H9 (cell line): ENCODE measurements at regions not wholly inside any gene's neighbourhood (a gene's known extent, or its start where the extent isn't known, plus 50 kb on each side); places are given as distances from the start of the nearest gene placed in this dataset.

ENCODE experiments used
- DNase-seq: peaks from one replicate; pipeline ENCODE4 v3.0.0-alpha.2; 2017
- H2AFZ ChIP-seq: one replicate; pipeline ENCODE4 v1.6.1; 2013; ENCODE audit warnings: mild to moderate bottlenecking, low read length, control low read depth, moderate library complexity
- H2AK5ac ChIP-seq: 2 replicates; pipeline ENCODE4 v1.6.1; 2013; ENCODE audit warnings: low read length, control low read depth, mixed read lengths; ENCODE audit not compliant: insufficient read length
- H2BK120ac ChIP-seq: one replicate; pipeline ENCODE4 v1.6.1; 2013; ENCODE audit warnings: low read depth, mild to moderate bottlenecking, low read length, control low read depth, inconsistent platforms; ENCODE audit not compliant: poor library complexity, severe bottlenecking
- H2BK12ac ChIP-seq: 2 replicates; pipeline ENCODE4 v1.6.1; 2013; ENCODE audit warnings: low read length, control low read depth, mixed read lengths, low read depth; ENCODE audit not compliant: insufficient read length
- H2BK15ac ChIP-seq: 2 replicates; pipeline ENCODE4 v1.6.1; 2013; ENCODE audit warnings: low read depth, low read length, control low read depth
- H2BK20ac ChIP-seq: one replicate; pipeline ENCODE4 v1.6.1; 2013; ENCODE audit warnings: low read depth, mild to moderate bottlenecking, low read length, control low read depth, inconsistent platforms; ENCODE audit not compliant: poor library complexity, severe bottlenecking
- H2BK5ac ChIP-seq: 2 replicates; pipeline ENCODE4 v1.6.1; 2013; ENCODE audit warnings: low read length, control low read depth, mixed read lengths; ENCODE audit not compliant: insufficient read length
- H3K14ac ChIP-seq: 2 replicates; pipeline ENCODE4 v1.6.1; 2013; ENCODE audit warnings: low read length, control low read depth; ENCODE audit not compliant: insufficient read depth
- H3K18ac ChIP-seq: 2 replicates; pipeline ENCODE4 v1.6.1; 2013; ENCODE audit warnings: low read depth, mild to moderate bottlenecking, mixed read lengths, low read length, control low read depth; ENCODE audit not compliant: insufficient read length
- H3K23ac ChIP-seq: 2 replicates; pipeline ENCODE4 v1.6.1; 2013; ENCODE audit warnings: low read length, control low read depth, mixed read lengths, low read depth; ENCODE audit not compliant: insufficient read length
- H3K23me2 ChIP-seq: 2 replicates; pipeline ENCODE4 v1.6.1; 2013; ENCODE audit warnings: low read depth, mild to moderate bottlenecking, mixed read lengths, low read length, control low read depth; ENCODE audit not compliant: insufficient read length, poor library complexity, severe bottlenecking
- H3K27ac ChIP-seq: 2 replicates; pipeline ENCODE4 v1.5.1; 2013; ENCODE audit warnings: low read length, control low read depth, mixed read lengths, low read depth; ENCODE audit not compliant: insufficient read length
- H3K27me3 ChIP-seq: 2 replicates; pipeline ENCODE4 v1.6.1; 2013; ENCODE audit warnings: low read length, control low read depth, inconsistent platforms; ENCODE audit not compliant: insufficient read depth
- H3K4ac ChIP-seq: 2 replicates; pipeline ENCODE4 v1.6.1; 2013; ENCODE audit warnings: low read depth, mild to moderate bottlenecking, control low read depth, inconsistent platforms, low read length, moderate library complexity
- H3K4me1 ChIP-seq: 2 replicates; pipeline ENCODE4 v1.6.1; 2013; ENCODE audit warnings: low read length, control low read depth, inconsistent platforms; ENCODE audit not compliant: insufficient read depth
- H3K4me2 ChIP-seq: 2 replicates; pipeline ENCODE4 v1.6.1; 2013; ENCODE audit warnings: low read length, control low read depth, mixed read lengths; ENCODE audit not compliant: insufficient read length, insufficient read depth
- H3K56ac ChIP-seq: 2 replicates; pipeline ENCODE4 v1.6.1; 2013; ENCODE audit warnings: low read depth, mild to moderate bottlenecking, mixed read lengths, low read length, control low read depth; ENCODE audit not compliant: insufficient read length
- H3K79me1 ChIP-seq: 2 replicates; pipeline ENCODE4 v1.6.1; 2013; ENCODE audit warnings: low read depth, mild to moderate bottlenecking, moderate library complexity, low read length, control low read depth, inconsistent platforms; ENCODE audit not compliant: insufficient read depth, poor library complexity, severe bottlenecking
- H3K79me2 ChIP-seq: 2 replicates; pipeline ENCODE4 v1.6.1; 2013; ENCODE audit warnings: low read length, control low read depth, inconsistent platforms; ENCODE audit not compliant: insufficient read depth
- H3K9ac ChIP-seq: 2 replicates; pipeline ENCODE4 v1.6.1; 2013; ENCODE audit warnings: low read length, control low read depth, mixed read lengths; ENCODE audit not compliant: insufficient read length; ENCODE audit errors: extremely low read depth
- H3K9me3 ChIP-seq: one replicate; pipeline ENCODE4 v1.6.1; 2013; ENCODE audit warnings: low read depth, low read length, inconsistent platforms; ENCODE audit not compliant: control insufficient read depth
- H3T11ph ChIP-seq: one replicate; pipeline ENCODE4 v1.6.1; 2013; ENCODE audit warnings: mild to moderate bottlenecking, low read length, control low read depth, inconsistent platforms
- H4K20me1 ChIP-seq: one replicate; pipeline ENCODE4 v1.6.1; 2013; ENCODE audit not compliant: control insufficient read depth, insufficient read length, insufficient read depth
- H4K5ac ChIP-seq: 2 replicates; pipeline ENCODE4 v1.6.1; 2013; ENCODE audit warnings: low read depth, mild to moderate bottlenecking, mixed read lengths, low read length, control low read depth; ENCODE audit not compliant: insufficient read length
- H4K8ac ChIP-seq: replicated peaks from 2 replicates; pipeline ENCODE4 v1.6.1; 2013; ENCODE audit warnings: low read length, control low read depth, mixed read lengths, low read depth; ENCODE audit not compliant: insufficient read length
- H4K91ac ChIP-seq: 2 replicates; pipeline ENCODE4 v1.6.1; 2013; ENCODE audit warnings: low read depth, mild to moderate bottlenecking, moderate library complexity, mixed read lengths, low read length, control low read depth; ENCODE audit not compliant: insufficient read length
- H3K27ac Mint-ChIP-seq, 3 experiments: 2 replicates in 2 of 3; 3 replicates in 1 of 3; pipeline ENCODE4 v1.8.0; 2020 to 2021; ENCODE audit warnings: mixed read lengths in 3 of 3, mild to moderate bottlenecking in 1 of 3, moderate library complexity in 1 of 3
- H3K27me3 Mint-ChIP-seq: 2 replicates; pipeline ENCODE4 v1.8.0; 2021; ENCODE audit warnings: low read depth, mild to moderate bottlenecking, moderate library complexity, mixed read lengths
- H3K36me3 Mint-ChIP-seq, 3 experiments: 2 replicates in 2 of 3; 3 replicates in 1 of 3; pipeline ENCODE4 v1.8.0; 2020 to 2021; ENCODE audit warnings: low read depth in 3 of 3, mixed read lengths in 3 of 3; ENCODE audit not compliant: insufficient read depth in 1 of 3
- H3K4me1 Mint-ChIP-seq, 2 experiments: 2 replicates each; pipeline ENCODE4 v1.8.0; 2020; ENCODE audit warnings: mixed read lengths in 2 of 2
- H3K4me3 Mint-ChIP-seq, 2 experiments: 2 replicates in 1 of 2; 3 replicates in 1 of 2; pipeline ENCODE4 v1.8.0; 2020 to 2021; ENCODE audit warnings: mild to moderate bottlenecking in 2 of 2, mixed read lengths in 2 of 2, moderate library complexity in 1 of 2
- H3K9me3 Mint-ChIP-seq, 2 experiments: 2 replicates in 1 of 2; 3 replicates in 1 of 2; pipeline ENCODE4 v1.8.0; 2020; ENCODE audit warnings: mild to moderate bottlenecking in 2 of 2, mixed read lengths in 2 of 2, moderate library complexity in 1 of 2
- WGBS: extraction: QIAGEN DNeasy Blood & Tissue Kit; methylation state at CpG from one replicate; pipeline ENCODE4 v1.1.7; 2013; ENCODE audit warnings: missing lambda C conversion rate, low lambda C conversion rate, mixed read lengths; ENCODE audit not compliant: insufficient read length; ENCODE audit errors: extremely low coverage; 5-methylcytosine and 5-hydroxymethylcytosine counted together
- TF ChIP-seq, protein P1 (sequence below): fragments of 200-600 bp; sonication (generic); conservative IDR thresholded peaks from 3 replicates; pipeline ENCODE4 v1.8.0; 2021; ENCODE audit warnings: antibody characterized with exemption, mild to moderate bottlenecking

DNA sequence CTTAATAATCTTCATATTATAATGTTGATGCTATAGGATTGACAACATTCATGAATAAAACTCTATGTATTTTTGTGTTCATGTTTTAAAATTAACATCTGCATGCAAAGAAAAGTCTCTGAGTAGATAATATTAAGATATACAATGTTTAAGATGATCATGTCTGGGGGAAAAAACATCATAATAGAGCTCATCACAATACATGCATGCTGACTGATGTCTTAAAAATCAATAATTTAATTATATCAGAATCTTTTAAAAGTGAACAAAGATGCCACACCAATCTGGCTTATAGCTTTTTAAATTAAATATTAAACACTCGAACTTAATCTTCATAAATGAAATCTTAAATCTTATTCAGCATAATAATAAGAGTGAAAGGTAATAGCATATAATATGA lies 933.9 kb upstream of the MIR17HG start:
- no peak overlapping the region for H2BK5ac ChIP-seq
- H3K18ac ChIP-seq = no peak overlapping the region
- no peak overlapping the region for H3K14ac ChIP-seq
- H2AK5ac ChIP-seq = no peak overlapping the region
- H4K91ac ChIP-seq = no peak overlapping the region
- no peak overlapping the region for H2BK12ac ChIP-seq
- H2BK15ac ChIP-seq = no peak overlapping the region
- no peaks in the 10 kb centered on the region for H3K27me3 ChIP-seq
- H3K23ac ChIP-seq = no peak overlapping the region
- H3K4ac ChIP-seq = no peak overlapping the region
- no peak overlapping the region for H3K9ac ChIP-seq
- Mint-ChIP-seq H3K4me1 (peaks cover 15 to 21% of the 10 kb centered on the region in 2 experiments), H3K27ac (no peak overlapping the region), H3K27me3 (no peaks in the 10 kb centered on the region), H3K9me3 (no peaks in the 10 kb centered on the region), H3K36me3 (no peaks in the 10 kb centered on the region), H3K4me3 (no peak overlapping the region)
- no peaks in the 10 kb centered on the region for H3K9me3 ChIP-seq
- no peak overlapping the region for H2BK20ac ChIP-seq
- no peak overlapping the region for H2BK120ac ChIP-seq
- TF ChIP-seq, protein P1, sequence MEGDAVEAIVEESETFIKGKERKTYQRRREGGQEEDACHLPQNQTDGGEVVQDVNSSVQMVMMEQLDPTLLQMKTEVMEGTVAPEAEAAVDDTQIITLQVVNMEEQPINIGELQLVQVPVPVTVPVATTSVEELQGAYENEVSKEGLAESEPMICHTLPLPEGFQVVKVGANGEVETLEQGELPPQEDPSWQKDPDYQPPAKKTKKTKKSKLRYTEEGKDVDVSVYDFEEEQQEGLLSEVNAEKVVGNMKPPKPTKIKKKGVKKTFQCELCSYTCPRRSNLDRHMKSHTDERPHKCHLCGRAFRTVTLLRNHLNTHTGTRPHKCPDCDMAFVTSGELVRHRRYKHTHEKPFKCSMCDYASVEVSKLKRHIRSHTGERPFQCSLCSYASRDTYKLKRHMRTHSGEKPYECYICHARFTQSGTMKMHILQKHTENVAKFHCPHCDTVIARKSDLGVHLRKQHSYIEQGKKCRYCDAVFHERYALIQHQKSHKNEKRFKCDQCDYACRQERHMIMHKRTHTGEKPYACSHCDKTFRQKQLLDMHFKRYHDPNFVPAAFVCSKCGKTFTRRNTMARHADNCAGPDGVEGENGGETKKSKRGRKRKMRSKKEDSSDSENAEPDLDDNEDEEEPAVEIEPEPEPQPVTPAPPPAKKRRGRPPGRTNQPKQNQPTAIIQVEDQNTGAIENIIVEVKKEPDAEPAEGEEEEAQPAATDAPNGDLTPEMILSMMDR = no peak
- H3K56ac ChIP-seq = no peak overlapping the region
- no peak overlapping the region for H4K5ac ChIP-seq
- no peak overlapping the region for H3K27ac ChIP-seq
- no peak overlapping the region for H4K8ac ChIP-seq
- no CpG with 5 or more reads among the region's 1 CpG for WGBS
- DNase-seq = no peak
- H3K4me2 ChIP-seq = no peak overlapping the region
- H3K4me1 ChIP-seq = no peaks in the 10 kb centered on the region
- H2AFZ ChIP-seq = no peak overlapping the region
- H3T11ph ChIP-seq = no peak overlapping the region
- H3K79me2 ChIP-seq = no peaks in the 10 kb centered on the region
- no peaks in the 10 kb centered on the region for H3K23me2 ChIP-seq
- H4K20me1 ChIP-seq = no peaks in the 10 kb centered on the region
- H3K79me1 ChIP-seq = no peaks in the 10 kb centered on the region
